Medulla oblongata (tissue), 1 donor: ENCODE measurements at regions not wholly inside any gene's neighbourhood (a gene's known extent, or its start where the extent isn't known, plus 50 kb on each side); places are given as distances from the start of the nearest gene placed in this dataset.
"Not testable (repeated sequence)": the region's sequence is repeated elsewhere in the genome, so short reads cannot be mapped to it uniquely, and the experiment has no call there.

ENCODE experiments used
- DNase-seq: peaks from one replicate; pipeline ENCODE4 v3.0.0-alpha.2; 2015; ENCODE audit errors: extremely low spot score

GRCh38 chr12:67716817-67717216 lies 68.3 kb downstream of the DYRK2 start:
- DNase-seq, result no peak

- DNase-seq, result not testable (repeated sequence)
These were observed 70.8 kb downstream of the DYRK2 start for GRCh38 chr12:67719303-67719702.

- peak; percentile 21 for DNase-seq
These were observed 71.9 kb downstream of the DYRK2 start for GRCh38 chr12:67720351-67720856.

- DNase-seq, result no peak
These were observed 72.7 kb downstream of the DYRK2 start for GRCh38 chr12:67721248-67721647.

- DNase-seq, result no peak
These were observed 73.8 kb downstream of the DYRK2 start for GRCh38 chr12:67722296-67722695.

- DNase-seq, result no peak
These were observed 78.3 kb downstream of the DYRK2 start for GRCh38 chr12:67726868-67727267.

GRCh38 chr12:67727702-67728666 lies 79.4 kb downstream of the DYRK2 start:
- no peak for DNase-seq

- DNase-seq, result no peak
These were observed 84.3 kb downstream of the DYRK2 start for GRCh38 chr12:67732857-67733256.

- DNase-seq, result no peak
These were observed 87.3 kb downstream of the DYRK2 start for GRCh38 chr12:67735868-67736267.

GRCh38 chr12:67740711-67741110 lies 92.2 kb downstream of the DYRK2 start:
- no peak for DNase-seq

GRCh38 chr12:67741270-67741669 lies 92.7 kb downstream of the DYRK2 start:
- no peak for DNase-seq

GRCh38 chr12:67742461-67742860 lies 93.9 kb downstream of the DYRK2 start:
- no peak for DNase-seq

- no peak for DNase-seq
These were observed 99.6 kb downstream of the DYRK2 start for GRCh38 chr12:67747869-67748742.

- DNase-seq, result no peak
These were observed 100.1 kb downstream of the DYRK2 start for GRCh38 chr12:67748743-67749040.

GRCh38 chr12:67750513-67751183 lies 102.1 kb downstream of the DYRK2 start:
- no peak for DNase-seq

- no peak for DNase-seq
These were observed 102.9 kb downstream of the DYRK2 start for GRCh38 chr12:67751381-67751928.

- no peak for DNase-seq
These were observed 103.7 kb downstream of the DYRK2 start for GRCh38 chr12:67752226-67752732.

- DNase-seq, result peak; percentile 11
These were observed 106.6 kb downstream of the DYRK2 start for GRCh38 chr12:67754933-67755697.

GRCh38 chr12:67757651-67758050 lies 109.1 kb downstream of the DYRK2 start:
- DNase-seq, result no peak

GRCh38 chr12:67758119-67758518 lies 109.6 kb downstream of the DYRK2 start:
- DNase-seq, result no peak

- DNase-seq, result no peak
These were observed 110.0 kb downstream of the DYRK2 start for GRCh38 chr12:67758521-67758920.
